ENCODE measurements at regions not wholly inside any gene's neighbourhood (a gene's known extent, or its start where the extent isn't known, plus 50 kb on each side); places are given as distances from the start of the nearest gene placed in this dataset.

GRCh38 chr4:124295413-124295812 lies 417.1 kb downstream of the ANKRD50 start:
- DNase-seq (ENCODE audit: low read depth) = no peak
- TF ChIP-seq, protein P1, sequence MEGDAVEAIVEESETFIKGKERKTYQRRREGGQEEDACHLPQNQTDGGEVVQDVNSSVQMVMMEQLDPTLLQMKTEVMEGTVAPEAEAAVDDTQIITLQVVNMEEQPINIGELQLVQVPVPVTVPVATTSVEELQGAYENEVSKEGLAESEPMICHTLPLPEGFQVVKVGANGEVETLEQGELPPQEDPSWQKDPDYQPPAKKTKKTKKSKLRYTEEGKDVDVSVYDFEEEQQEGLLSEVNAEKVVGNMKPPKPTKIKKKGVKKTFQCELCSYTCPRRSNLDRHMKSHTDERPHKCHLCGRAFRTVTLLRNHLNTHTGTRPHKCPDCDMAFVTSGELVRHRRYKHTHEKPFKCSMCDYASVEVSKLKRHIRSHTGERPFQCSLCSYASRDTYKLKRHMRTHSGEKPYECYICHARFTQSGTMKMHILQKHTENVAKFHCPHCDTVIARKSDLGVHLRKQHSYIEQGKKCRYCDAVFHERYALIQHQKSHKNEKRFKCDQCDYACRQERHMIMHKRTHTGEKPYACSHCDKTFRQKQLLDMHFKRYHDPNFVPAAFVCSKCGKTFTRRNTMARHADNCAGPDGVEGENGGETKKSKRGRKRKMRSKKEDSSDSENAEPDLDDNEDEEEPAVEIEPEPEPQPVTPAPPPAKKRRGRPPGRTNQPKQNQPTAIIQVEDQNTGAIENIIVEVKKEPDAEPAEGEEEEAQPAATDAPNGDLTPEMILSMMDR (conservative IDR thresholded peaks at IDR 0.05; ENCODE audit: low read length) = no peak
- H3K4me3 ChIP-seq (ENCODE audit: low read length) = no peak overlapping the region

DNA sequence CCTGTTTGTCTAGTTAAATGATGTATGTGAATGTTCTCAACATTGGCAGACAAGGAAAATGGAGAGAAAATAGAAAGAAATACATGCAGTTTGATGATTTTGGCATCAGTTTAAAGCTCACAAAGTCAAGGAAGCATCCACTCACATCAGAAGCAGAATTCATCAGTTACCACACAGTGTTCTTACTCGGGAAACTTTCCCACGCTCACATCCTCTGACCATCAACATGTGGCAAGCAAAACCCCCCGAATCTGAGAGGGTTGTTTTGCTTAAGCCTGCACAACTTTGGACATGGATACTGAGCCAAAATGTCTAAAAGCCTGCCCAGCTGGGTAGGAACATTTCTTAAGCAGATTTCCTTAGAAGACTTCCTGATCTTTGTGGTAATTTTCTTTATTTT lies 407.6 kb downstream of the ANKRD50 start:
- TF ChIP-seq, protein P1 (conservative IDR thresholded peaks at IDR 0.05; ENCODE audit: low read length) = no peak
- no peak overlapping the region for H3K4me3 ChIP-seq (ENCODE audit: low read length)
- peak; percentile 8 for DNase-seq (ENCODE audit: low read depth)

- no peak overlapping the region for H3K4me3 ChIP-seq (ENCODE audit: low read length)
- TF ChIP-seq, protein P1 (conservative IDR thresholded peaks at IDR 0.05; ENCODE audit: low read length) = no peak
- no peak for DNase-seq (ENCODE audit: low read depth)
Measured at GRCh38 chr4:124306352-124306751, 406.2 kb downstream of the ANKRD50 start.

DNA sequence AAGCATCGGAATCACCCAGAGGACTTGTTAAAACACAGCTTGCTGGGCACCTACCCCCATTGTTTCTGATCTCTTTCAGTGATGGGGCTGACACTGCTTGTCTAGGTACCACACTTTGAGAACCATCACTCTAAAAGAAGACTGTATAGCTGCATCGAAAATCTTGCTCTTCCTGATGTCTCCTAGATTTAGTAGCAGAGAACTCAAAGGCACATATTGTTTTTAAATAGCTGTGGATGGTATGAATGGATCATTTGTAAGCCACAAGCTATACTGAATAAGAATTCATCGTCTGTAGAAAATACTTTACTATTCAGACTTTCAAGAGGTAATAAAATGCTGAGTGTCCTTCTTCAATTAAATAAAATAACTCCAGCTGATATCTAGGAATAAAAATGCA lies 405.4 kb downstream of the ANKRD50 start:
- no peak for DNase-seq (ENCODE audit: low read depth)
- H3K4me3 ChIP-seq (ENCODE audit: low read length) = no peak overlapping the region
- TF ChIP-seq, protein P1 (conservative IDR thresholded peaks at IDR 0.05; ENCODE audit: low read length) = no peak

GRCh38 chr4:124318292-124318691 lies 394.2 kb downstream of the ANKRD50 start:
- no peak overlapping the region for H3K4me3 ChIP-seq (ENCODE audit: low read length)
- DNase-seq (ENCODE audit: low read depth) = no peak
- TF ChIP-seq, protein P1 (conservative IDR thresholded peaks at IDR 0.05; ENCODE audit: low read length) = no peak

- no peak for DNase-seq (ENCODE audit: low read depth)
- no peak overlapping the region for H3K4me3 ChIP-seq (ENCODE audit: low read length)
- TF ChIP-seq, protein P1 (conservative IDR thresholded peaks at IDR 0.05; ENCODE audit: low read length) = no peak
Measured at GRCh38 chr4:124321364-124321763, 391.2 kb downstream of the ANKRD50 start.

GRCh38 chr4:124322234-124323065 lies 390.1 kb downstream of the ANKRD50 start:
- no peak overlapping the region for H3K4me3 ChIP-seq (ENCODE audit: low read length)
- TF ChIP-seq, protein P1 (conservative IDR thresholded peaks at IDR 0.05; ENCODE audit: low read length) = peak; percentile 70
- DNase-seq (ENCODE audit: low read depth) = peak; percentile 40
